A673 (cell line): ENCODE measurements at regions not wholly inside any gene's neighbourhood (a gene's known extent, or its start where the extent isn't known, plus 50 kb on each side); places are given as distances from the start of the nearest gene placed in this dataset.

Experiments
- CTCF ChIP-seq: fragments of 300-800, 200-600 bp; sonication (generic); conservative IDR thresholded peaks from 2 replicates; pipeline ENCODE4 v1.5.1; 2017; ENCODE audit warnings: low read depth, mild to moderate bottlenecking, antibody characterized with exemption, low read length, moderate library complexity, mixed read lengths
- EZH2 ChIP-seq: fragments of 200-600 bp; sonication (generic); IDR thresholded peaks from 2 replicates; pipeline ENCODE4 v1.6.1; 2017; ENCODE audit warnings: borderline replicate concordance, low read depth, mild to moderate bottlenecking, mixed read lengths, antibody characterized with exemption, low read length; ENCODE audit not compliant: poor library complexity, severe bottlenecking

GRCh38 chr15:69820819-69821218 is 276.9 kb downstream of the TLE3 start:
- no peak for TF ChIP-seq EZH2
- TF ChIP-seq CTCF = no peak
